Neural crest cell (in vitro differentiated cells): ENCODE measurements at regions not wholly inside any gene's neighbourhood (a gene's known extent, or its start where the extent isn't known, plus 50 kb on each side); places are given as distances from the start of the nearest gene placed in this dataset.

ENCODE experiments used
- DNase-seq: peaks from one replicate; pipeline ENCODE4 v3.0.0; 2021; ENCODE audit warnings: low read depth, mixed read lengths, low spot score
- H3K27ac Mint-ChIP-seq: one replicate; pipeline ENCODE4 v1.8.0; 2021; ENCODE audit warnings: mild to moderate bottlenecking, mixed read lengths; ENCODE audit not compliant: unreplicated experiment
- H3K27me3 Mint-ChIP-seq: 2 replicates; pipeline ENCODE4 v1.8.0; 2021; ENCODE audit warnings: low read depth, mild to moderate bottlenecking, mixed read lengths
- H3K36me3 Mint-ChIP-seq: 2 replicates; pipeline ENCODE4 v1.8.0; 2021; ENCODE audit warnings: low read depth, mild to moderate bottlenecking, mixed read lengths
- H3K4me1 Mint-ChIP-seq: 2 replicates; pipeline ENCODE4 v1.8.0; 2021; ENCODE audit warnings: mixed read lengths
- H3K4me3 Mint-ChIP-seq: one replicate; pipeline ENCODE4 v1.8.0; 2021; ENCODE audit warnings: mild to moderate bottlenecking, mixed read lengths
- H3K9me3 Mint-ChIP-seq: 2 replicates; pipeline ENCODE4 v1.8.0; 2021; ENCODE audit warnings: mixed read lengths
- TF ChIP-seq, protein P1 (sequence below): fragments of 200-600 bp; sonication (generic); conservative IDR thresholded peaks from 2 replicates; pipeline ENCODE4 v1.5.0; 2021; ENCODE audit warnings: antibody characterized with exemption, mild to moderate bottlenecking

DNA sequence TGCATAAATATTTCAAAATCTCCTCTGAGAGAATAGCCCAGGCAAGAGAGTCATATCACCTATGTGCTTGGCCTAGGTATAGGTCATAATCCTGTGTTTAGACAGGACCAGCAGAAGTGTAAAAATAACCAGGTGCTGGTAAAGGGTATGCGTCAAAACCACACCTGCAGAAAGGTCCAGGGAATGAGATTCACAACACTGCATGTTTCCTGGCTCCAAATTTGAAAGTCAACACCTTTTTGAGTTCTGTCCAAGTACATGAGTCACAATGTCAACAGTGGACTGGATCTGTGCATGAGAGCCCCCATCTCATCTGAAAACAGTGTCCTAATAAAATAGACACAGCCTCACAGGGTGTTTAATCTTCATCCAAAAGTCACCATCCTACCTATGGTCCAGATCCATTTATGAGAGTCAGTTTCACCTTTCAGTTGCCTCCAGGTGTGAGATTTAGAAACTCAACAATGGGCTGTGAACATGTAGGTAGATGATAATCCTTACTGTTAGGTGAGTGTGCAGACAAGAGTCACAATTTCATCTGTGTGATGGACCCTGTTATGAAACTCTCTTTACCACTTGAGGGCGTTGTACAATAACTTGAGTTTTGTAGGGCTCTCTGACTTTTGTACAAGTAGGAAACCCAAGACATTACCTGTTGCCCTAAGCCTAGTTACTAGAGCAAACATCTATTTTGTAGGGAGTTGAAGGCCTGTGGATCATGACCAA is 2100.7 kb downstream of the TP53TG3F start:
- DNase-seq: no peak
- H3K36me3 Mint-ChIP-seq: peaks cover 3% of the 10 kb centered on the region
- peaks cover 15% of the 10 kb centered on the region for H3K9me3 Mint-ChIP-seq

DNA sequence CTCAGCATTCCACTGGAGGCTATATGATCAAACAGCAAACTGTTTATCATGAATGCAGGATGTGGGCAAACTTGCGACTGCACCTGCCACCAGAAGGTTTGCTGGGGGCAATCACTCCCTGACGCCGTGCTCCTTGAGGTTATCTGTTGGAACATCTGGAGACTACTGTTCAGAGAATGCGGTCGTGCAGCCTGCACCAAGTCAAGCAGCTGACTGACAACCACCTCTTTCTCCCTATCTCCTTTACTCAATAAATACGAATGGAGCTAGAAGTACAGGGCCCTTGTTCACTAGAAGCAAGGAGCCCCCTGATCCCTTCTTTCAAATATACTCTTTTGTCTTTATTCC is 2101.2 kb downstream of the TP53TG3F start:
- Mint-ChIP-seq H3K27ac (no peak overlapping the region), H3K36me3 (peaks cover 4% of the 10 kb centered on the region), H3K4me1 (no peaks in the 10 kb centered on the region), H3K9me3 (peaks cover 18% of the 10 kb centered on the region), H3K27me3 (no peaks in the 10 kb centered on the region), H3K4me3 (no peak overlapping the region)
- TF ChIP-seq, protein P1, sequence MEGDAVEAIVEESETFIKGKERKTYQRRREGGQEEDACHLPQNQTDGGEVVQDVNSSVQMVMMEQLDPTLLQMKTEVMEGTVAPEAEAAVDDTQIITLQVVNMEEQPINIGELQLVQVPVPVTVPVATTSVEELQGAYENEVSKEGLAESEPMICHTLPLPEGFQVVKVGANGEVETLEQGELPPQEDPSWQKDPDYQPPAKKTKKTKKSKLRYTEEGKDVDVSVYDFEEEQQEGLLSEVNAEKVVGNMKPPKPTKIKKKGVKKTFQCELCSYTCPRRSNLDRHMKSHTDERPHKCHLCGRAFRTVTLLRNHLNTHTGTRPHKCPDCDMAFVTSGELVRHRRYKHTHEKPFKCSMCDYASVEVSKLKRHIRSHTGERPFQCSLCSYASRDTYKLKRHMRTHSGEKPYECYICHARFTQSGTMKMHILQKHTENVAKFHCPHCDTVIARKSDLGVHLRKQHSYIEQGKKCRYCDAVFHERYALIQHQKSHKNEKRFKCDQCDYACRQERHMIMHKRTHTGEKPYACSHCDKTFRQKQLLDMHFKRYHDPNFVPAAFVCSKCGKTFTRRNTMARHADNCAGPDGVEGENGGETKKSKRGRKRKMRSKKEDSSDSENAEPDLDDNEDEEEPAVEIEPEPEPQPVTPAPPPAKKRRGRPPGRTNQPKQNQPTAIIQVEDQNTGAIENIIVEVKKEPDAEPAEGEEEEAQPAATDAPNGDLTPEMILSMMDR: no peak
- no peak for DNase-seq

More for the DNA sequence above, 2100.7 kb downstream of the TP53TG3F start:
- Mint-ChIP-seq H3K4me1 (no peaks in the 10 kb centered on the region), H3K27me3 (no peaks in the 10 kb centered on the region), H3K27ac (no peak overlapping the region), H3K4me3 (no peak overlapping the region)
- TF ChIP-seq, protein P1: no peak

DNA sequence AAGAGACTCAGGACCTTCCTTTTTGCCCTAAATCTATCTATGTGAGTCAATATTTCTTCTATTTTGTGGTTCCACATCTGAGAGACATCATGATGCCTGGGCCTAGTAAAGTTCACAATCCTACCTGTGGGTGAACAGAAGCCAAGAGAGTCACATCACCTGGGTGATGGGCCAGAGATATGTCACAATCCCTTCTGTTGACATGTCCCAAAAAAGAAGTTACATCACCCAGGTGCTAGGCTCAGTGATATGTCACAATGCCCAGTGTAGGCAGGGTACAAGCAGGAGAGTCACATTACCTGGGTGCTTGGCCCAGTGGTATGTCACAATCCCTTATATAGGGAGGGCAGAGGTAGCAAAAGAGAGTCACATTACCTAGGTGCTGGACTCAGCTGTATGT is 2101.9 kb downstream of the TP53TG3F start:
- Mint-ChIP-seq H3K9me3 (peaks cover 16% of the 10 kb centered on the region), H3K4me1 (no peaks in the 10 kb centered on the region), H3K36me3 (peaks cover 7% of the 10 kb centered on the region), H3K27ac (no peak overlapping the region), H3K4me3 (no peak overlapping the region), H3K27me3 (no peaks in the 10 kb centered on the region)
- no peak for DNase-seq
- TF ChIP-seq, protein P1: no peak

DNA sequence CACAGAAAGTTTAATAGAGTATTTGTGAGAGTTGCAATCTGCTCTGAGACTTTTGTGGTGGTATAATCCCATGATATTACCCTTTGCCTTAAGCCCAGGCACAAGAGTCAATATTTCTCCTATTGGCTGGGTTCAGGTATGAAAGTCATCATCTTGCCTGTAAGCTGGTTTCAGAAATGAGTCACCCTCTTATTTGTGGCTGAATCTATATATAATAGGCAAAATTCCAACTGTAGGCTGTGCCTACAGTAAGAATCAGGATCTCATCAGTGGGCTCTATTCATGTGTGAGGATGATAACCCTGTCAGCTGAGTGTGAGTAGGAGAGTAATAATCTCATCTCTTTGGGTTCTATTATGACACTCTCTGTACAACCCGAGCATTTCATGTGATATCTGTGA is 2103.1 kb downstream of the TP53TG3F start:
- Mint-ChIP-seq H3K9me3 (peaks cover 20% of the 10 kb centered on the region), H3K4me1 (no peaks in the 10 kb centered on the region), H3K4me3 (no peak overlapping the region), H3K27ac (no peak overlapping the region), H3K36me3 (peaks cover 7% of the 10 kb centered on the region), H3K27me3 (no peaks in the 10 kb centered on the region)
- TF ChIP-seq, protein P1: no peak
- DNase-seq: no peak

DNA sequence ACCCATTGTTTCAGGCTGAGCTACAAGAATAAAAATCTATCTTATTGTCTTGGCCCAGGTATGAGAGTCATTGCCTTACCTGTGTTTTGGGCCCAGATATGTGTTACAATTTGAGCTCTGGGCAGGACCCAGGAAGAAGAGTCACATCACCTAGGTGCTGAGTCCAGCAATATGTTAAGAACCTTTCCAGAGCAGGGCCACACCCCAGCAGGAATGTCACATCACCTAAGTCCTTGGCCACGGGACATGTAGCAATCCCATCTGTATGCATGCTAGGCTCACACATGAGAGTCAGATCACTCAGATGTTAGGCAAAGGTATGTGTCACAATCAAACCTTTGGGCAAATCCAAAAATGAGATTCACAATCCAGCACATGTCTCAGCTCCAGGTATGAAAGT is 2103.5 kb downstream of the TP53TG3F start:
- no peak overlapping the region for H3K4me3 Mint-ChIP-seq
- peaks cover 7% of the 10 kb centered on the region for H3K36me3 Mint-ChIP-seq
- H3K27ac Mint-ChIP-seq: no peak overlapping the region
- peaks cover 22% of the 10 kb centered on the region for H3K9me3 Mint-ChIP-seq
- TF ChIP-seq, protein P1: no peak
- H3K27me3 Mint-ChIP-seq: no peaks in the 10 kb centered on the region
- no peak for DNase-seq
- H3K4me1 Mint-ChIP-seq: no peaks in the 10 kb centered on the region
